ENCODE measurements at regions not wholly inside any gene's neighbourhood (a gene's known extent, or its start where the extent isn't known, plus 50 kb on each side); places are given as distances from the start of the nearest gene placed in this dataset.

- no peak for DNase-seq
- H2AFZ ChIP-seq: no peak overlapping the region
- no peaks in the 10 kb centered on the region for H3K9me2 ChIP-seq (ENCODE audit: insufficient read depth)
- no peaks in the 10 kb centered on the region for H3K27me3 ChIP-seq (ENCODE audit: insufficient read depth, low read depth)
- CTCF ChIA-PET: no interaction called here
- no peaks in the 10 kb centered on the region for H4K20me1 ChIP-seq (ENCODE audit: insufficient read depth)
- intact Hi-C loops (cut with micrococcal nuclease; ENCODE audit: unreplicated experiment): no loop called here
- BruUV-seq (replicated peaks): no TSS peak
- H3K36me3 ChIP-seq (ENCODE audit: low read depth): no peaks in the 10 kb centered on the region
- H3K4me1 ChIP-seq (replicated peaks; ENCODE audit: insufficient read depth): no peaks in the 10 kb centered on the region
- TF ChIP-seq CTCF (conservative IDR thresholded peaks at IDR 0.05) (no peak), EZH2 (IDR thresholded peaks at IDR 0.05; ENCODE audit: low read depth) (no peak)
- no peak overlapping the region for H3K27ac ChIP-seq
- H3K79me2 ChIP-seq (ENCODE audit: low read depth): no peaks in the 10 kb centered on the region
- POLR2A ChIA-PET (ENCODE audit: unreplicated experiment): no interaction called here
- H3F3A ChIP-seq (ENCODE audit: insufficient read depth, low read depth): no peaks in the 10 kb centered on the region
- no peak overlapping the region for H3K4me2 ChIP-seq
- no peaks in the 10 kb centered on the region for H3K9me3 ChIP-seq (ENCODE audit: insufficient read depth, low read depth)
- no peak overlapping the region for H3K4me3 ChIP-seq
These were observed 326.6 kb upstream of the B3GALT2 start for GRCh38 chr1:193513032-193513431.

DNA sequence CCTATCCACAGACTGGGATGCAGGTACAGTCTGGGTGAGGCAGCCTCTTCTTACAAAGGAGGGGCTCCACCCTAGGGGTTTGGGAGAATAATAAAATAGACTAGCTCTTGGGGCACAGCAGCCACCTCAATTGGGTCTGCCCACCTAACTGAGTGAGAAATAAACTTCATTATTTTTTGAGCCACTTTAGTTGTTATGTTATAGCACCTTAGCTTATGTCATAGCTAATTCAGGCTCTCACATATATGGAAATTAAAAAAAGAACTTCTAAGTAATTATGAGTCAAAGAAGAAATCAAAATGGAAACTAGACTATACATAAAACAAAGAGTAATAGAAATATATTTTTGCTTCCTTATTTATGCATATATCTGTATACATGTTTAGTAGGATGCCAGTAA lies 318.5 kb upstream of the B3GALT2 start:
- no peaks in the 10 kb centered on the region for H3K9me2 ChIP-seq (ENCODE audit: insufficient read depth)
- H3K4me1 ChIP-seq (replicated peaks; ENCODE audit: insufficient read depth): no peaks in the 10 kb centered on the region
- no peak overlapping the region for H3K4me3 ChIP-seq
- no peak overlapping the region for H2AFZ ChIP-seq
- H4K20me1 ChIP-seq (ENCODE audit: insufficient read depth): no peaks in the 10 kb centered on the region
- H3K79me2 ChIP-seq (ENCODE audit: low read depth): no peaks in the 10 kb centered on the region
- no peak overlapping the region for H3K27ac ChIP-seq
- H3F3A ChIP-seq (ENCODE audit: insufficient read depth, low read depth): no peaks in the 10 kb centered on the region
- no peaks in the 10 kb centered on the region for H3K36me3 ChIP-seq (ENCODE audit: low read depth)
- BruUV-seq (replicated peaks): no TSS peak
- intact Hi-C loops (cut with micrococcal nuclease; ENCODE audit: unreplicated experiment): no loop called here
- no peaks in the 10 kb centered on the region for H3K27me3 ChIP-seq (ENCODE audit: insufficient read depth, low read depth)
- no peak for DNase-seq
- no peak for TF ChIP-seq EZH2 (IDR thresholded peaks at IDR 0.05; ENCODE audit: low read depth)
- no peak for TF ChIP-seq CTCF (conservative IDR thresholded peaks at IDR 0.05)
- no peaks in the 10 kb centered on the region for H3K9me3 ChIP-seq (ENCODE audit: insufficient read depth, low read depth)
- H3K4me2 ChIP-seq: no peak overlapping the region
- CTCF ChIA-PET: interaction anchor here (0.7 kb wide), 1 partner anchor 187 kb away, joined by 3 read pairs; no protein-coding TSS in a partner anchor
- POLR2A ChIA-PET (ENCODE audit: unreplicated experiment): no interaction called here

DNA sequence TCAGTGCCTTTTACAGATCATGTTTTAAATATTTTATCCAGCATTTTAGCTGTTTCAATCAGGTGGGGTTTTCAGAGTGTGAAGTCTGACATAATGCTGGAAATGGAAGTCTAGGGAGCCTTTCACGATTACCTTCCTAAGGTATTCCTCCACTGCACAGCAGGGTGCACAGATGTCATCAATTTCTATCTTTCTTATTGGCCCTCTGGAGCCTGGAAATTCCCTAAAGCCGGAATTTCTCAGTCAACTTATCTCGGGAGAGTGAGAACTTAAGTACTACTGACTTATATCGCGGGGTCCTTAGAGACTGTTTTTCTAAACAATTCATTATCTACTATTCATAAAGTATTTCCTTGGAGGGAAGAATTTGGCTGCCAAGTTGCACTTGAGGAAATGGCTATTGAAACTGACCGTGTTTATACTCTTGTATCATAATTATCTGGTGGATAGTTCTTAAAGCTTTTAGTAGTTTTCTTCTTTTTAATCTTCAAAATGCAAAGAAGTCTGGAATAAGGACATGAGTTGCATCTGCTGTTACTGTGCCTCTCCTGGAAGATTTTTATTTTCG lies 311.8 kb upstream of the B3GALT2 start:
- Histone ChIP-seq H3K27ac (no peak overlapping the region), H3K4me1 (replicated peaks; ENCODE audit: insufficient read depth) (no peaks in the 10 kb centered on the region), H3K4me2 (no peak overlapping the region), H3K79me2 (ENCODE audit: low read depth) (no peaks in the 10 kb centered on the region), H3F3A (ENCODE audit: insufficient read depth, low read depth) (no peaks in the 10 kb centered on the region), H3K27me3 (ENCODE audit: insufficient read depth, low read depth) (no peaks in the 10 kb centered on the region), H4K20me1 (ENCODE audit: insufficient read depth) (no peaks in the 10 kb centered on the region), H3K36me3 (ENCODE audit: low read depth) (no peaks in the 10 kb centered on the region), H3K9me2 (ENCODE audit: insufficient read depth) (no peaks in the 10 kb centered on the region), H3K4me3 (no peak overlapping the region), H3K9me3 (ENCODE audit: insufficient read depth, low read depth) (no peaks in the 10 kb centered on the region), H2AFZ (peak overlapping the region; percentile 57)
- no peak for TF ChIP-seq EZH2 (IDR thresholded peaks at IDR 0.05; ENCODE audit: low read depth)
- no peak for TF ChIP-seq CTCF (conservative IDR thresholded peaks at IDR 0.05)
- POLR2A ChIA-PET (ENCODE audit: unreplicated experiment): no interaction called here
- CTCF ChIA-PET: no interaction called here
- no TSS peak for BruUV-seq (replicated peaks)
- intact Hi-C loops (cut with micrococcal nuclease; ENCODE audit: unreplicated experiment): no loop called here
- DNase-seq: no peak

All from PC-9 (cell line).